ENCODE measurements at regions not wholly inside any gene's neighbourhood (a gene's known extent, or its start where the extent isn't known, plus 50 kb on each side); places are given as distances from the start of the nearest gene placed in this dataset.
"Not testable (repeated sequence)": the region's sequence is repeated elsewhere in the genome, so short reads cannot be mapped to it uniquely, and the experiment has no call there.

GRCh38 chr5:91315701-91316100, 67.4 kb downstream of the ARRDC3 start:
- Histone ChIP-seq H3K9me3 (no peaks in the 10 kb centered on the region), H3K4me3 (no peak overlapping the region), H3K27me3 (no peaks in the 10 kb centered on the region), H3K36me3 (no peaks in the 10 kb centered on the region), H3K4me1 (peaks cover 34% of the 10 kb centered on the region), H3K27ac (no peak overlapping the region)
- TF ChIP-seq CTCF (IDR thresholded peaks at IDR 0.05) = no peak
- DNase-seq = no peak
- intact Hi-C loops (cut with DNase I) = no loop called here
- ATAC-seq = no peak

- peak overlapping the region; percentile 53 for H3K27ac ChIP-seq
- H3K4me1 ChIP-seq = peaks cover 35% of the 10 kb centered on the region
- ATAC-seq = peak; percentile 75
- no peaks in the 10 kb centered on the region for H3K27me3 ChIP-seq
- no peak for DNase-seq
- H3K36me3 ChIP-seq = no peaks in the 10 kb centered on the region
- no peak for TF ChIP-seq CTCF (IDR thresholded peaks at IDR 0.05)
- no peak overlapping the region for H3K4me3 ChIP-seq
- intact Hi-C loops (cut with DNase I) = no loop called here
- H3K9me3 ChIP-seq = no peaks in the 10 kb centered on the region
Observed at GRCh38 chr5:91313757-91314673, 69.1 kb downstream of the ARRDC3 start.

DNA sequence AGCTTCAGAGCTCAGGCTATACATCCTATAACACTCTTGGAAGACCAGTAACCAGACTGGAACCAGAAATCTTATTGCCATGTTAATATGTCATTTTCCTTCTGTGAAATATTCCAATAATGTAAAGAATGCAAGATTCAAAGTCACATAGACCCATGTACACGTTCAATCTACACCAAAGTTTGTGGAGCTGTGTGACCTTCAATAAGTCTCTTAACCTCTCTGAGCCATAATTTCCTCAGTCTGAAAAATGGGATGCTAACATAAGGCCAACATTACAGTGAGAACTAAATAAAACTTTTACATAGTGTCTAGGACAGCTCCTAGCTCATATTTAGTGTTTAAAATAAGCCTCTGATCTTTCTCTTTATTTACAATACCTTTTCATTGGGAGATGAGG, 70.4 kb downstream of the ARRDC3 start:
- Histone ChIP-seq H3K36me3 (no peaks in the 10 kb centered on the region), H3K9me3 (no peaks in the 10 kb centered on the region), H3K27ac (peak overlapping the region; percentile 96), H3K4me3 (no peak overlapping the region), H3K27me3 (no peaks in the 10 kb centered on the region), H3K4me1 (peaks cover 35% of the 10 kb centered on the region)
- DNase-seq (no peak), ATAC-seq (no peak)
- no peak for TF ChIP-seq CTCF (IDR thresholded peaks at IDR 0.05)
- intact Hi-C loops (cut with DNase I) = no loop called here

GRCh38 chr5:91311697-91312501, 71.2 kb downstream of the ARRDC3 start:
- TF ChIP-seq CTCF (IDR thresholded peaks at IDR 0.05) = peak; percentile 41
- intact Hi-C loops (cut with DNase I) = no loop called here
- no peaks in the 10 kb centered on the region for H3K27me3 ChIP-seq
- ATAC-seq (peak; percentile 96), DNase-seq (peak; percentile 86)
- no peak overlapping the region for H3K4me3 ChIP-seq
- H3K4me1 ChIP-seq = peaks cover 35% of the 10 kb centered on the region
- H3K27ac ChIP-seq = peak overlapping the region; percentile 96
- no peaks in the 10 kb centered on the region for H3K9me3 ChIP-seq
- no peaks in the 10 kb centered on the region for H3K36me3 ChIP-seq

DNA sequence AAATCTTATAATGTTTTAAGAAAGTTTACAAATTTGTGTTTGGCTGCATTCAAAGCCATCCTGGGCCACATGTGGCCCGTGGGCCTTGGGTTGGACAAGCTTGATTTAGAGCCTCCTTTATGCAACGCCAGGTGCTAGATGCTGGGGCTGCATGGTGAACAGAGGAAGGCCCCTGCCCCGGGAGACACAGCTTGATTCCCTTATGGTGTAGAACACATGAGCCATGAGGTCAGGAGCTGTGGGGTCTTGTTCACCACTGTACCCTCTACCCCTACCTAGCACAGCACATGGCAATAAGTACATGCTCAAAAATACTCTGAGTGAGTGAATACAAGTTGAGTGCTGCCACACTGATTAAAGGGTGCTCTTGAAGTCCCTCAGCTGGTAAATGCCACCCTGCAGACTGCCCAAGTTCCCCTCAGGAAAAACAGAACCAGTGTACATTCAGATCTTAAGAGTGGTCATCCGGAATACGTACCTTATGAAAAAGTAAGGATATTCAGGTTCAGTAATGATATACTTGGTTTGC, 71.9 kb downstream of the ARRDC3 start:
- DNase-seq (no peak), ATAC-seq (peak; percentile 52)
- Histone ChIP-seq H3K27ac (peak overlapping the region; percentile 96), H3K36me3 (no peaks in the 10 kb centered on the region), H3K4me1 (peaks cover 35% of the 10 kb centered on the region), H3K9me3 (no peaks in the 10 kb centered on the region), H3K4me3 (no peak overlapping the region), H3K27me3 (no peaks in the 10 kb centered on the region)
- intact Hi-C loops (cut with DNase I) = no loop called here
- TF ChIP-seq CTCF (IDR thresholded peaks at IDR 0.05) = no peak

- DNase-seq; H3K9me3 ChIP-seq; H3K36me3 ChIP-seq; intact Hi-C loops (cut with DNase I); H3K4me3 ChIP-seq; ATAC-seq; H3K27ac ChIP-seq; H3K27me3 ChIP-seq: not testable (repeated sequence)
- peaks cover 24% of the 10 kb centered on the region for H3K4me1 ChIP-seq
Observed at GRCh38 chr5:91308157-91308556, 75.0 kb downstream of the ARRDC3 start.
